GM18907 (cell line): ENCODE measurements at regions not wholly inside any gene's neighbourhood (a gene's known extent, or its start where the extent isn't known, plus 50 kb on each side); places are given as distances from the start of the nearest gene placed in this dataset.
"Not testable (repeated sequence)": the region's sequence is repeated elsewhere in the genome, so short reads cannot be mapped to it uniquely, and the experiment has no call there.

ENCODE experiments used
- ATAC-seq: cut with Tn5 transposase; IDR thresholded peaks from one replicate; pipeline ENCODE4 v1.9.1; 2021; ENCODE audit warnings: mild to moderate bottlenecking, moderate library complexity; ENCODE audit not compliant: unreplicated experiment

- ATAC-seq = no peak
Observed at GRCh38 chr12:131557078-131557709, 153.7 kb upstream of the SFSWAP start.

- no peak for ATAC-seq
Observed at GRCh38 chr12:131559517-131560516, 151.1 kb upstream of the SFSWAP start.

GRCh38 chr12:131561051-131561450, 149.8 kb upstream of the SFSWAP start:
- ATAC-seq = no peak

- no peak for ATAC-seq
Observed at GRCh38 chr12:131561891-131562684, 148.8 kb upstream of the SFSWAP start.

- not testable (repeated sequence) for ATAC-seq
Observed at GRCh38 chr12:131564138-131564727, 146.7 kb upstream of the SFSWAP start.

GRCh38 chr12:131564845-131565244, 146.0 kb upstream of the SFSWAP start:
- ATAC-seq = no peak

GRCh38 chr12:131565267-131566015, 145.4 kb upstream of the SFSWAP start:
- no peak for ATAC-seq

GRCh38 chr12:131568336-131568735, 142.6 kb upstream of the SFSWAP start:
- no peak for ATAC-seq

GRCh38 chr12:131570596-131570995, 140.3 kb upstream of the SFSWAP start:
- no peak for ATAC-seq

GRCh38 chr12:131571827-131572226, 139.1 kb upstream of the SFSWAP start:
- no peak for ATAC-seq

- ATAC-seq = no peak
Observed at GRCh38 chr12:131572626-131573025, 138.3 kb upstream of the SFSWAP start.

- no peak for ATAC-seq
Observed at GRCh38 chr12:131573631-131574394, 137.1 kb upstream of the SFSWAP start.

- ATAC-seq = no peak
Observed at GRCh38 chr12:131574395-131574771, 136.5 kb upstream of the SFSWAP start.

- no peak for ATAC-seq
Observed at GRCh38 chr12:131575371-131575770, 135.5 kb upstream of the SFSWAP start.

GRCh38 chr12:131576734-131577133, 134.2 kb upstream of the SFSWAP start:
- ATAC-seq = not testable (repeated sequence)

- ATAC-seq = no peak
Observed at GRCh38 chr12:131577766-131578165, 133.1 kb upstream of the SFSWAP start.

- no peak for ATAC-seq
Observed at GRCh38 chr12:131578828-131579470, 131.9 kb upstream of the SFSWAP start.

GRCh38 chr12:131583090-131583712, 127.7 kb upstream of the SFSWAP start:
- ATAC-seq = no peak
